ENCODE measurements at regions not wholly inside any gene's neighbourhood (a gene's known extent, or its start where the extent isn't known, plus 50 kb on each side); places are given as distances from the start of the nearest gene placed in this dataset.

DNA sequence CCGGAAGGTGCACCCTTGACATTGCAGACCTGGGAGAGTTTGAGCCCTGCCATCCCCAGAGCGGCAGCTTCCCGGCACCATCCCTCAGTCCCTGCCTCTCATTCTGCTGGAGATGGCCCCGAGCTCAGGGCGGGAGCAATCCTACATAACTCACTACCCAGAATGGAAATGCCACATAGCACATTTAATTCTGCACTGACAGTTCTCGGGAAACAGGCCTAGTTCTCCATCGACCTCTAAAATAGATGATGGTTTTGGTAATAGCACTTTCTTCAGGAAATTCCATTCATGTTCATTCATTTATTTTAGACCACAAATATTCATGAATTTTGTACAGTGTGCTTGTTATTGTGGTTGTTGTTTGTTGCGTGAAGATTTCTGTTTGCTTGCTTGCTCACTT is 92.9 kb upstream of the SLC14A2 start:
- Histone ChIP-seq H3K4me1 (ENCODE audit: control insufficient read depth in 1 of 2, insufficient read depth in 2 of 2, low read length in 2 of 2) (no peaks in the 10 kb centered on the region), H3K4me3 (replicated peaks in 1 of 2; ENCODE audit: low read depth in 1 of 2, low read length in 2 of 2) (no peak overlapping the region), H2AFZ (ENCODE audit: low read depth, low read length, poor library complexity, severe bottlenecking) (no peak overlapping the region), H3K79me2 (ENCODE audit: insufficient read depth, low read length) (no peaks in the 10 kb centered on the region), H3K9me2 (ENCODE audit: insufficient read depth) (no peaks in the 10 kb centered on the region), H3K9ac (ENCODE audit: low read length) (no peak overlapping the region), H3K4me2 (ENCODE audit: low read length) (no peak overlapping the region), H3K9me3 (ENCODE audit: control insufficient read depth in 1 of 2, insufficient read depth in 1 of 2, low read depth in 1 of 2, low read length in 2 of 2) (no peaks in the 10 kb centered on the region), H3K27me3 (ENCODE audit: insufficient read depth, low read length) (no peaks in the 10 kb centered on the region), H3K36me3 (ENCODE audit: control insufficient read depth in 1 of 2, insufficient read depth in 2 of 2, low read length in 2 of 2) (no peaks in the 10 kb centered on the region), H4K20me1 (ENCODE audit: insufficient read depth) (no peaks in the 10 kb centered on the region), H3K27ac (ENCODE audit: low read depth, low read length) (no peak overlapping the region)
- POLR2A ChIA-PET = no interaction called here
- RAD21 ChIA-PET (ENCODE audit: low non-redundant PET in 1 of 2, low total read pairs in 2 of 2, uncharacterized antibody in 2 of 2, unreplicated experiment in 2 of 2) = no interaction called here
- BruUV-seq (replicated peaks) = no TSS peak
- intact Hi-C loops (cut with micrococcal nuclease) = no loop called here
- no peak for DNase-seq (ENCODE audit: low read depth, low spot score)
- TF ChIP-seq SRF (IDR thresholded peaks at IDR 0.05; ENCODE audit: low read depth) = no peak
- TF ChIP-seq, protein P1, sequence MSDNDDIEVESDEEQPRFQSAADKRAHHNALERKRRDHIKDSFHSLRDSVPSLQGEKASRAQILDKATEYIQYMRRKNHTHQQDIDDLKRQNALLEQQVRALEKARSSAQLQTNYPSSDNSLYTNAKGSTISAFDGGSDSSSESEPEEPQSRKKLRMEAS (IDR thresholded peaks at IDR 0.05) = no peak
- TF ChIP-seq EZH2 (IDR thresholded peaks at IDR 0.05) = no peak
- TF ChIP-seq, protein P2, sequence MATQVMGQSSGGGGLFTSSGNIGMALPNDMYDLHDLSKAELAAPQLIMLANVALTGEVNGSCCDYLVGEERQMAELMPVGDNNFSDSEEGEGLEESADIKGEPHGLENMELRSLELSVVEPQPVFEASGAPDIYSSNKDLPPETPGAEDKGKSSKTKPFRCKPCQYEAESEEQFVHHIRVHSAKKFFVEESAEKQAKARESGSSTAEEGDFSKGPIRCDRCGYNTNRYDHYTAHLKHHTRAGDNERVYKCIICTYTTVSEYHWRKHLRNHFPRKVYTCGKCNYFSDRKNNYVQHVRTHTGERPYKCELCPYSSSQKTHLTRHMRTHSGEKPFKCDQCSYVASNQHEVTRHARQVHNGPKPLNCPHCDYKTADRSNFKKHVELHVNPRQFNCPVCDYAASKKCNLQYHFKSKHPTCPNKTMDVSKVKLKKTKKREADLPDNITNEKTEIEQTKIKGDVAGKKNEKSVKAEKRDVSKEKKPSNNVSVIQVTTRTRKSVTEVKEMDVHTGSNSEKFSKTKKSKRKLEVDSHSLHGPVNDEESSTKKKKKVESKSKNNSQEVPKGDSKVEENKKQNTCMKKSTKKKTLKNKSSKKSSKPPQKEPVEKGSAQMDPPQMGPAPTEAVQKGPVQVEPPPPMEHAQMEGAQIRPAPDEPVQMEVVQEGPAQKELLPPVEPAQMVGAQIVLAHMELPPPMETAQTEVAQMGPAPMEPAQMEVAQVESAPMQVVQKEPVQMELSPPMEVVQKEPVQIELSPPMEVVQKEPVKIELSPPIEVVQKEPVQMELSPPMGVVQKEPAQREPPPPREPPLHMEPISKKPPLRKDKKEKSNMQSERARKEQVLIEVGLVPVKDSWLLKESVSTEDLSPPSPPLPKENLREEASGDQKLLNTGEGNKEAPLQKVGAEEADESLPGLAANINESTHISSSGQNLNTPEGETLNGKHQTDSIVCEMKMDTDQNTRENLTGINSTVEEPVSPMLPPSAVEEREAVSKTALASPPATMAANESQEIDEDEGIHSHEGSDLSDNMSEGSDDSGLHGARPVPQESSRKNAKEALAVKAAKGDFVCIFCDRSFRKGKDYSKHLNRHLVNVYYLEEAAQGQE (IDR thresholded peaks at IDR 0.05; ENCODE audit: low read depth) = no peak
- no peak for TF ChIP-seq CEBPB (IDR thresholded peaks at IDR 0.05; ENCODE audit: low read depth)
- TF ChIP-seq SP1 (IDR thresholded peaks at IDR 0.05; ENCODE audit: low read depth) = no peak
- TF ChIP-seq, protein P3, sequence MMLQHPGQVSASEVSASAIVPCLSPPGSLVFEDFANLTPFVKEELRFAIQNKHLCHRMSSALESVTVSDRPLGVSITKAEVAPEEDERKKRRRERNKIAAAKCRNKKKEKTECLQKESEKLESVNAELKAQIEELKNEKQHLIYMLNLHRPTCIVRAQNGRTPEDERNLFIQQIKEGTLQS (IDR thresholded peaks at IDR 0.05) = no peak
- TF ChIP-seq FOSL1 (IDR thresholded peaks at IDR 0.05; ENCODE audit: low read depth) = no peak
- no peak for TF ChIP-seq POLR2A (IDR thresholded peaks at IDR 0.05; ENCODE audit: borderline replicate concordance, extremely low read depth, insufficient read depth, insufficient read length)
- TF ChIP-seq YY1 (IDR thresholded peaks at IDR 0.05; ENCODE audit: extremely low read depth, insufficient replicate concordance, low read depth, low read length) = no peak
- no peak for TF ChIP-seq EZH2phosphoT487 (IDR thresholded peaks at IDR 0.05; ENCODE audit: borderline replicate concordance)
- TF ChIP-seq EGR1 (IDR thresholded peaks at IDR 0.05; ENCODE audit: low read depth) = no peak
- CTCF ChIA-PET = no interaction called here
- ATAC-seq = no peak
